A673 (cell line): ENCODE measurements at regions not wholly inside any gene's neighbourhood (a gene's known extent, or its start where the extent isn't known, plus 50 kb on each side); places are given as distances from the start of the nearest gene placed in this dataset.
"Not testable (repeated sequence)": the region's sequence is repeated elsewhere in the genome, so short reads cannot be mapped to it uniquely, and the experiment has no call there.

ENCODE experiments used
- BruUV-seq: library from RNA; stranded (reverse); fragments of 400-500 nt; replicated peaks from 2 replicates; lab custom pipeline; 2021; lab: Mats Ljungman, UMichigan
- CTCF ChIA-PET: fragments of 300-600 bp; sonication (Branson Sonifier 250); formaldehyde crosslinking; loops from one replicate; lab custom pipeline; 2022; ENCODE audit warnings: antibody characterized with exemption; lab: Charles Lee
- POLR2A ChIA-PET: fragments of 300-600 bp; sonication (Branson Sonifier 250); formaldehyde crosslinking; loops from one replicate; lab custom pipeline; 2022; ENCODE audit warnings: antibody characterized with exemption; ENCODE audit not compliant: low non-redundant PET; lab: Charles Lee
- DNase-seq: peaks from one replicate; pipeline ENCODE4 v3.0.0-alpha.2; 2015; ENCODE audit warnings: low spot score
- H3K27ac ChIP-seq: fragments of 200-600 bp; sonication (generic); 2 replicates; pipeline ENCODE4 v1.5.1; 2016; ENCODE audit warnings: mixed run types, low read depth, mild to moderate bottlenecking, mixed read lengths, antibody characterized with exemption, low read length; ENCODE audit not compliant: poor library complexity, severe bottlenecking
- H3K27me3 ChIP-seq: fragments of 200-600 bp; sonication (generic); replicated peaks from 2 replicates; pipeline ENCODE4 v1.6.1; 2017; ENCODE audit warnings: mixed run types, low read depth, mild to moderate bottlenecking, mixed read lengths, antibody characterized with exemption, low read length; ENCODE audit not compliant: insufficient read depth, poor library complexity
- H3K36me3 ChIP-seq: fragments of 200-600 bp; sonication (generic); 2 replicates; pipeline ENCODE4 v1.6.1; 2016; ENCODE audit warnings: mixed run types, mild to moderate bottlenecking, mixed read lengths, antibody characterized with exemption, low read length; ENCODE audit not compliant: insufficient read depth, poor library complexity, severe bottlenecking
- H3K4me1 ChIP-seq: fragments of 200-600 bp; sonication (generic); 2 replicates; pipeline ENCODE4 v1.6.1; 2017; ENCODE audit warnings: mixed run types, mild to moderate bottlenecking, mixed read lengths, antibody characterized with exemption, low read length; ENCODE audit not compliant: insufficient read depth, poor library complexity, severe bottlenecking
- H3K4me3 ChIP-seq: fragments of 200-600 bp; sonication (generic); 2 replicates; pipeline ENCODE4 v1.5.1; 2016; ENCODE audit warnings: low read depth, mixed run types, mild to moderate bottlenecking, mixed read lengths, low read length; ENCODE audit not compliant: poor library complexity, severe bottlenecking
- H3K9me3 ChIP-seq: fragments of 200-600 bp; sonication (generic); 2 replicates; pipeline ENCODE4 v1.6.1; 2016; ENCODE audit warnings: mixed run types, low read depth, mild to moderate bottlenecking, mixed read lengths, antibody characterized with exemption, low read length; ENCODE audit not compliant: poor library complexity, severe bottlenecking
- CTCF ChIP-seq: fragments of 300-800, 200-600 bp; sonication (generic); conservative IDR thresholded peaks from 2 replicates; pipeline ENCODE4 v1.5.1; 2017; ENCODE audit warnings: low read depth, mild to moderate bottlenecking, antibody characterized with exemption, low read length, moderate library complexity, mixed read lengths
- EZH2 ChIP-seq: fragments of 200-600 bp; sonication (generic); IDR thresholded peaks from 2 replicates; pipeline ENCODE4 v1.6.1; 2017; ENCODE audit warnings: borderline replicate concordance, low read depth, mild to moderate bottlenecking, mixed read lengths, antibody characterized with exemption, low read length; ENCODE audit not compliant: poor library complexity, severe bottlenecking
- intact Hi-C: fragments of 100-400 bp; cut with micrococcal nuclease; formaldehyde crosslinking; loops from one replicate; pipeline ENCODE4 v1.10.0; 2022; ENCODE audit not compliant: unreplicated experiment

DNA sequence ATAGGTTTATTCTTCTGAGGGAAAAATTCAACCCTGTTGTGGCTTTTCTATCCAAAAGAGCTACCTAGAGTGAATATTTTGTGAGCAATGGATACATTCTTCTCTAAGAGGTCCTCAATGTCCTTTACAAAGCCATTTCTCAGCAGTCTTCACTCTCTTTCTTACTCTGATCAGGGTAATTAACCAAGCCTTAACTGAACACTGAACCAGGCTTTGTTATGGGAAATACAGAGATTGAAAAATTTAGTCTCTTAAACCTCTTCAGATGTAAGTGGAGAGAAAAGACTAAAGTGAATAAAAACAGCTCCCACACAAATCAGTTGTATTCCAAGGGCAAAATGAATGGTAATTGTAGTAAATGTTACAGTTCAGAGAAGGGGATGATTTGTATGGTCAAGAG lies 64.0 kb upstream of the XIST start:
- no TSS peak for BruUV-seq
- Histone ChIP-seq H3K36me3 (no peaks in the 10 kb centered on the region), H3K4me1 (peaks cover 24% of the 10 kb centered on the region), H3K9me3 (no peaks in the 10 kb centered on the region), H3K27me3 (no peaks in the 10 kb centered on the region), H3K27ac (peak overlapping the region; percentile 85), H3K4me3 (no peak overlapping the region)
- intact Hi-C loops: no loop called here
- DNase-seq: no peak
- ChIA-PET CTCF (no interaction called here), POLR2A (no interaction called here)
- TF ChIP-seq CTCF: no peak
- no peak for TF ChIP-seq EZH2

GRCh38 chrX:73914792-73915191 lies 62.3 kb upstream of the XIST start:
- H3K4me3 ChIP-seq, H3K27me3 ChIP-seq, CTCF ChIA-PET, POLR2A ChIA-PET, BruUV-seq, DNase-seq, H3K27ac ChIP-seq, H3K36me3 ChIP-seq, H3K9me3 ChIP-seq, intact Hi-C loops: not testable (repeated sequence)
- H3K4me1 ChIP-seq: peaks cover 24% of the 10 kb centered on the region

GRCh38 chrX:73913580-73913979 lies 61.1 kb upstream of the XIST start:
- Histone ChIP-seq H3K9me3 (no peaks in the 10 kb centered on the region), H3K36me3 (no peaks in the 10 kb centered on the region), H3K27me3 (no peaks in the 10 kb centered on the region), H3K27ac (no peak overlapping the region), H3K4me3 (no peak overlapping the region), H3K4me1 (peaks cover 24% of the 10 kb centered on the region)
- ChIA-PET POLR2A (no interaction called here), CTCF (no interaction called here)
- BruUV-seq: no TSS peak
- no peak for TF ChIP-seq CTCF
- TF ChIP-seq EZH2: no peak
- intact Hi-C loops: no loop called here
- DNase-seq: peak; percentile 20

DNA sequence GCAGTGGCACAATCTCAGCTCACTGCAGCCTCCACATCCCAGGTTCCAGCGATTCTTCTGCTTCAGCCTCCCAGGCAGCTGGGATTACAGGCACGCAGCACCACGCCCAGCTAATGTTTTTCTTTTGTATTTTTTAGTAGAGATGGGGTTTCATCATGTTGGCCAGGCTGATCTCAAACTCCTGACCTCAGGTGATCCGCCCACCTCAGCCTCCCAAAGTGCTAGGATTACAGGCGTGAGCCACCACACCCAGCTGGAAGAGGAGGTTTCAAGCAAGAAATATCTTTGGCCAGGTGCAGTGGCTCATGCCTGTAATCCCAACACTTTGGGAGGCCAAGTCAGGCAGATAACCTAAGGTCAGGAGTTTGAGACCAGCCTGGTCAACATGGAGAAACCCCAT lies 59.4 kb upstream of the XIST start:
- intact Hi-C loops, CTCF ChIA-PET: not testable (repeated sequence)

GRCh38 chrX:73905749-73906374 lies 53.3 kb upstream of the XIST start:
- BruUV-seq, CTCF ChIA-PET, H3K4me3 ChIP-seq, H3K9me3 ChIP-seq, H3K4me1 ChIP-seq, POLR2A ChIA-PET, H3K27ac ChIP-seq, H3K36me3 ChIP-seq, H3K27me3 ChIP-seq, intact Hi-C loops, DNase-seq: not testable (repeated sequence)

More for the DNA sequence above, 59.4 kb upstream of the XIST start:
- H3K4me3 ChIP-seq, H3K9me3 ChIP-seq, DNase-seq, BruUV-seq, H3K36me3 ChIP-seq, H3K27me3 ChIP-seq, POLR2A ChIA-PET, H3K27ac ChIP-seq: not testable (repeated sequence)
- peaks cover 12% of the 10 kb centered on the region for H3K4me1 ChIP-seq
